ENCODE measurements at regions not wholly inside any gene's neighbourhood (a gene's known extent, or its start where the extent isn't known, plus 50 kb on each side); places are given as distances from the start of the nearest gene placed in this dataset.
"Not testable (repeated sequence)": the region's sequence is repeated elsewhere in the genome, so short reads cannot be mapped to it uniquely, and the experiment has no call there.

DNA sequence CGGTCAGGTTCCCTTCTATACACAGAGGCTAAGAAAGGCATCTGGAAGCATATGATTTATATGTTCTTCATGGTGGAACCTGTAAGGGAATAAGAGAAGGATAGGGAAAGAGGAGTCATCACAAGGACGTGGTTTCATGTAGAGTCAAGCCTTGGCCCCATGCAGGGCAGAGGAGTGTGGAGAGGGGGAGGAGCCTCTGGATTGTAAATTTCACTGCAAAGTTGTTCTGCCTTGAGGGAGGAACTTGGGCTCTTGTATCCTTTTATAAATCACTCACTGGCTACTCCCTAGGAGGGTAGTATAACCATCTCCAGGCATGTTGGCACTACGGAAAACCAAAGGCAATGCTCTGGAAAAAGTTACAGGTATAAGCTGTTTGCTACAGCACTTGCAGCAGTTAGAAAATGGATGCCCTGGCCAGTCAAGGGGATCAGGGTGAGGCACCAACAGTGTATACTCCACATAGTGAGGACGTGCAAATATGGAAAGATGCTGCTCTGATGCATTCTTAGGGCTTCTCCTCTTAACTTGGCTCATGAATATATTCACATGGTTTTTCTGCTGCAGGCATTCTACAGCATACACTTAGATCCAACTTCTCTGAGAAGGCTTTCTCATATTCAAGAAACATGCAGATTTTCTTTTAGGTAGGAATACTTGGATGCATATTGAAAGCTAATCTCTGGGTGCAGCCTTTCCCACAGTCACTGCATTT lies 60.3 kb upstream of the ZNF81 start:
- WGBS, 2 experiments (ENCODE audit: low coverage in 1 of 2, low lambda C conversion rate in 2 of 2, missing lambda C conversion rate in 2 of 2) = 33 to 41% methylated on average over 3 to 4 of the region's 4 CpGs
- Histone ChIP-seq H3K9me2 (ENCODE audit: insufficient read depth) (no peaks in the 10 kb centered on the region), H3K79me2 (ENCODE audit: insufficient read depth) (no peaks in the 10 kb centered on the region), H3K27ac (no peak overlapping the region), H3K4me3 (no peak overlapping the region), H3F3A (ENCODE audit: insufficient read depth) (no peaks in the 10 kb centered on the region), H3K36me3 (ENCODE audit: low read depth) (no peaks in the 10 kb centered on the region), H3K4me1 (ENCODE audit: insufficient read depth) (no peaks in the 10 kb centered on the region), H2AFZ (no peak overlapping the region), H3K9ac (no peak overlapping the region), H3K9me3 (ENCODE audit: low read depth) (no peaks in the 10 kb centered on the region), H3K27me3 (replicated peaks; ENCODE audit: insufficient read depth) (no peaks in the 10 kb centered on the region), H3K4me2 (ENCODE audit: unreplicated experiment) (no peak overlapping the region), H4K20me1 (ENCODE audit: insufficient read depth) (no peaks in the 10 kb centered on the region)
- DNase-seq = no peak
- in situ Hi-C loops (cut with MboI) = no loop called here
- TF ChIP-seq EZH2phosphoT487 (IDR thresholded peaks at IDR 0.05; ENCODE audit: insufficient read depth, low read depth) (no peak), EZH2 (IDR thresholded peaks at IDR 0.05; ENCODE audit: insufficient read depth, poor library complexity, severe bottlenecking) (no peak)

DNA sequence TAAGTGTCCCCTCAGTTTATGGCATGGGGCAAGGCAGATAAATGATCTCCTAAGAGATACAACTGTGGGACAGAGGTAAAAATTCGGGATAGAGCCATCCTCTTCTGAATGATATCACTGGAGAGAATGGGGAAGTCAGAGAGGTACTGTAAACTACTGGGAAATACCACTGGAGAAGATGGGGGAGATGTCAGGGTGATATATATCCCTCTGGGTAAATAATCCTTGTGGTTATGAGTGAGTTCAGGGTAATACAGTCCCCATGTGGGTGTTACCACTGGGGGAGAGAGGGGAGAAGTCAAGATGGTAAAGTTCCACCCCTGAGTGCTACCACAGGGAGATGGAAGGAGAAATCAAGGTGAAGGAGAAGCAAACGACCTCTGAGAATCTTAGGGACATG lies 63.9 kb upstream of the ZNF81 start:
- Histone ChIP-seq H3K9ac (no peak overlapping the region), H3K4me3 (no peak overlapping the region), H3F3A (ENCODE audit: insufficient read depth) (no peaks in the 10 kb centered on the region), H3K36me3 (ENCODE audit: low read depth) (no peaks in the 10 kb centered on the region), H3K9me2 (ENCODE audit: insufficient read depth) (no peaks in the 10 kb centered on the region), H3K27ac (no peak overlapping the region), H3K4me2 (ENCODE audit: unreplicated experiment) (no peak overlapping the region), H3K4me1 (ENCODE audit: insufficient read depth) (no peaks in the 10 kb centered on the region), H3K9me3 (ENCODE audit: low read depth) (no peaks in the 10 kb centered on the region), H3K27me3 (replicated peaks; ENCODE audit: insufficient read depth) (no peaks in the 10 kb centered on the region), H3K79me2 (ENCODE audit: insufficient read depth) (no peaks in the 10 kb centered on the region), H4K20me1 (ENCODE audit: insufficient read depth) (no peaks in the 10 kb centered on the region), H2AFZ (no peak overlapping the region)
- TF ChIP-seq EZH2phosphoT487 (IDR thresholded peaks at IDR 0.05; ENCODE audit: insufficient read depth, low read depth) (no peak), EZH2 (IDR thresholded peaks at IDR 0.05; ENCODE audit: insufficient read depth, poor library complexity, severe bottlenecking) (no peak)
- in situ Hi-C loops (cut with MboI) = no loop called here
- no peak for DNase-seq
- WGBS, 2 experiments (ENCODE audit: low coverage in 1 of 2, low lambda C conversion rate in 2 of 2, missing lambda C conversion rate in 2 of 2) = 0% methylated on average over 2 of the region's 2 CpGs

GRCh38 chrX:47771473-47771872 lies 65.2 kb upstream of the ZNF81 start:
- Histone ChIP-seq H3F3A (ENCODE audit: insufficient read depth) (no peaks in the 10 kb centered on the region), H3K36me3 (ENCODE audit: low read depth) (no peaks in the 10 kb centered on the region), H2AFZ (no peak overlapping the region), H3K9me2 (ENCODE audit: insufficient read depth) (no peaks in the 10 kb centered on the region), H3K4me2 (ENCODE audit: unreplicated experiment) (no peak overlapping the region), H3K4me1 (ENCODE audit: insufficient read depth) (no peaks in the 10 kb centered on the region), H3K4me3 (no peak overlapping the region), H3K27ac (no peak overlapping the region), H3K27me3 (replicated peaks; ENCODE audit: insufficient read depth) (no peaks in the 10 kb centered on the region), H3K79me2 (ENCODE audit: insufficient read depth) (no peaks in the 10 kb centered on the region), H3K9ac (no peak overlapping the region), H3K9me3 (ENCODE audit: low read depth) (no peaks in the 10 kb centered on the region), H4K20me1 (ENCODE audit: insufficient read depth) (no peaks in the 10 kb centered on the region)
- TF ChIP-seq EZH2phosphoT487 (IDR thresholded peaks at IDR 0.05; ENCODE audit: insufficient read depth, low read depth) (no peak), EZH2 (IDR thresholded peaks at IDR 0.05; ENCODE audit: insufficient read depth, poor library complexity, severe bottlenecking) (no peak)
- 45 to 53% methylated on average over 1 of the region's 1 CpG for WGBS, 2 experiments (ENCODE audit: low coverage in 1 of 2, low lambda C conversion rate in 2 of 2, missing lambda C conversion rate in 2 of 2)
- DNase-seq = no peak
- in situ Hi-C loops (cut with MboI) = no loop called here

DNA sequence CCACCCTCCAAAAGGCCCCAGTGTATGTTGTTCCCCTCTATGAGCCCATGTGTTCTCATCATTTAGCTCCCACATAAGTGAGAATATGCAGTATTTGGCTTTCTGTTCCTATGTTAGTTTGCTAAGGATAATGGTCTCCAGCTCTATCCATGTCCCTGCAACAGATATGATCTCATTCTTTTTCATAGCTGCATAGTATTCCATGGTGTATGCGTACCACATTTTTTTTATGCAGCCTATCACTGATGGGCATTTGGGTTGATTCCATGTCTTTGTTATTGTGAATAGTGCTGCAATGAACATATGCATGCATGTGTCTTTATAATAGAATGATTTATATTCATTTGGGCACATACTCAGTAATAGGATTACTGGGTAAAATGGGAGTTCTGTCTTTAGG lies 73.9 kb upstream of the ZNF81 start:
- H2AFZ ChIP-seq; H3K4me2 ChIP-seq (ENCODE audit: unreplicated experiment); H3K36me3 ChIP-seq (ENCODE audit: low read depth); H3K4me3 ChIP-seq; in situ Hi-C loops (cut with MboI); H4K20me1 ChIP-seq (ENCODE audit: insufficient read depth); H3K4me1 ChIP-seq (ENCODE audit: insufficient read depth); H3K9ac ChIP-seq; H3K27ac ChIP-seq; H3K79me2 ChIP-seq (ENCODE audit: insufficient read depth); H3K9me2 ChIP-seq (ENCODE audit: insufficient read depth); H3F3A ChIP-seq (ENCODE audit: insufficient read depth); DNase-seq; H3K27me3 ChIP-seq (replicated peaks; ENCODE audit: insufficient read depth); H3K9me3 ChIP-seq (ENCODE audit: low read depth): not testable (repeated sequence)
- 89 to 93% methylated on average over 1 of the region's 1 CpG for WGBS, 2 experiments (ENCODE audit: low coverage in 1 of 2, low lambda C conversion rate in 2 of 2, missing lambda C conversion rate in 2 of 2)

DNA sequence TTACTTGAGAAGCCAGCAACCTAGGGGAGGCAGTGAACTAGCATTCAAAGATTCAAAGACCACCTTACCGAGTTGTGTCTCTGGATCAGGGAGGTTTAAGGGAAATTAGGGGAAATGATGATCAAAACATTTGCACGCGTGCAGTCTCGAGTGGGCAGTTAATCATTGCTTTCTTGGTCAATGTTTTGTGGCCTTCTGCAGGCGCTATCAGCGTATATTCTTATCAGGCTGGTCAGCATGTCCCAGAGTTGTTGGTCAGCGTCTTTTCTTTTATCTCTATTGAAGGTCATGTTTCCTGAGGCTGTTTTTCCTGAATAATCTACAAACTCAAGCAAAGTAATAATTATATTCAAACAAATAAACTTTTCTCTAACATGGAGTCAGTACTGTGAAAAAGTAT lies 84.0 kb upstream of the ZNF81 start:
- Histone ChIP-seq H3K4me3 (no peak overlapping the region), H2AFZ (no peak overlapping the region), H3K27ac (no peak overlapping the region), H3K79me2 (ENCODE audit: insufficient read depth) (no peaks in the 10 kb centered on the region), H3K27me3 (replicated peaks; ENCODE audit: insufficient read depth) (no peaks in the 10 kb centered on the region), H3K36me3 (ENCODE audit: low read depth) (no peaks in the 10 kb centered on the region), H4K20me1 (ENCODE audit: insufficient read depth) (no peaks in the 10 kb centered on the region), H3F3A (ENCODE audit: insufficient read depth) (no peaks in the 10 kb centered on the region), H3K9me2 (ENCODE audit: insufficient read depth) (no peaks in the 10 kb centered on the region), H3K4me2 (ENCODE audit: unreplicated experiment) (no peak overlapping the region), H3K9ac (no peak overlapping the region), H3K9me3 (ENCODE audit: low read depth) (no peaks in the 10 kb centered on the region), H3K4me1 (ENCODE audit: insufficient read depth) (no peaks in the 10 kb centered on the region)
- WGBS, 2 experiments (ENCODE audit: low coverage in 1 of 2, low lambda C conversion rate in 2 of 2, missing lambda C conversion rate in 2 of 2) = 72 to 77% methylated on average over 6 to 7 of the region's 7 CpGs
- in situ Hi-C loops (cut with MboI) = no loop called here
- TF ChIP-seq EZH2phosphoT487 (IDR thresholded peaks at IDR 0.05; ENCODE audit: insufficient read depth, low read depth) (no peak), EZH2 (IDR thresholded peaks at IDR 0.05; ENCODE audit: insufficient read depth, poor library complexity, severe bottlenecking) (no peak)
- DNase-seq = no peak

Measured in GM23248 (cell line).